GF-D8 (cell line): ENCODE measurements at regions not wholly inside any gene's neighbourhood (a gene's known extent, or its start where the extent isn't known, plus 50 kb on each side); places are given as distances from the start of the nearest gene placed in this dataset.

ENCODE experiments used
- DNase-seq: peaks from one replicate; lab custom pipeline; 2025; lab: John Stamatoyannopoulos, UW

DNA sequence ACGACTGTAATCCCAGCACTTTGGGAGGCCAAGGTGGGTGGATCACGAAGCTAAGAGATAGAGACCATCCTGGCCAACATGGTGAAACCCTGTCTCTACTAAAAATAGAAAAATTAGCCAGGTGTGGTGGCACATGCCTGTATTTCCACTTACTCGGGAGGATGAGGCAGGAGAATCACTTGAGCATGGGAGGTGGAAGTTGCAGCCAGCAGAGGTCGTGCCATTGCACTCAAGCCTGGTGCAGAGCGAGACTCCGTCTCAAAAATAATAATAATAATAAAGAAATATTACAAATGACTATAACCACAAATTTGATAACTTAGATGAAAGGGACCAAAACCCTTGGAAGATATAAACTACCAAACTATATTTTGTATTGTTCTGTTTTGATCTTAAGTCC lies 226.3 kb upstream of the GULP1 start:
- no peak for DNase-seq

DNA sequence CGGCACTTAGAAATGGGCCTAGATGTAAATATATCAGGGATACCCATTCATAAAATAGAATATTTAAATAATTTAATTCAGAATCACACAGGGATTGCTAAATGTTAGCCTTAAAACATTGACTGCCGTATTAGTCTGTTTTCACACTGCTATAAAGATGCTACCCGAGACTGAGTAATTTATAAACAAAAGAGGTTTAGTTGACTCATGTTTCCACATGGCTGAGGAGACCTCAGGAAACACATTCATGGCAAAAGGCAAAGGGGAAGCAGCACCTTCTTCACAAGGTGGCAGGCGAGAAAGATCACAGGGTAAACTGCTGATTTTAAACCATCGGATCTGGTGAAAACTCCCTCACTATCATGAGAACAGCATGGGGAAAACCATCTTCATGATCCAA lies 223.6 kb upstream of the GULP1 start:
- no peak for DNase-seq

DNA sequence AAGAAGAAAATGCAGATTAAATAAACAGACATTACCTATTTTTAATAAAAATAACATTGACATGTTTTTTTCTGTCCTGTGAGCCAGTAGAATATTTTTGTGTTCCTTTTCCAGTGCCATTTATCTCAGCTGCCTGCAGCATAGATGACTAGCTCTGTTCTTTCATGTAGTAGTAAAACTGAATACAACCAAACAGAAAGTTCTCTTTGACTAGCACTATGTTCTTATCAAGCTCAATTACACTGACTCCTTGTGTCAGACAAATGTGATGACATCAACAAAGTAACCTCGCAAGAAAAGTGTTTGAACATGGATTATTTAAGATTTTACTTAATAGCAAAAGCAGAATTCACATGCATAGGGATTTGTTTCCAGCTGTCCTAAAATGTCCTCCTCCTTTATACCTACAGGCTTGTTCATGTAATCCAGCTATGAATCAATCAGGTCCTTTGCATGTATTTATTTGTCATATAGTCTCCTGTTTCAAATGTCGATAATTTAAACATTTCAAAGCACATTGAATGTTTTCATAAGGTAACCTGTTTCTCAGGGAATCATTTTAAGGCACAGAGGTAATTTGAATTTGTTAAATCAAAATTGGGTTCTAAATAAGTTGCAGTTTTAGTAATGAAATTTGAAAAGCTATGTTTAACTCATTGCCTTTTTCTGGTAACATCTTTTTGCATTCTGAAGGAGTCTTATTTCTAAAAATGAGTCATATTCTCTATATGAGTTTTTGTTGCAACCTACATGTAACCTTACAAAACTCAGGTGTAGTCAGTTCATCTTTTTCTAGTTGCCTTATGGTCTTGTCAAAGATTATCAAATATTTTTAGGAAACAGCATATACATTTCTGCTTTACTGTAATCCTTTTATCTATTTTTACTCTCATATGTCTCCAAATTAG lies 215.3 kb upstream of the GULP1 start:
- DNase-seq, result no peak

DNA sequence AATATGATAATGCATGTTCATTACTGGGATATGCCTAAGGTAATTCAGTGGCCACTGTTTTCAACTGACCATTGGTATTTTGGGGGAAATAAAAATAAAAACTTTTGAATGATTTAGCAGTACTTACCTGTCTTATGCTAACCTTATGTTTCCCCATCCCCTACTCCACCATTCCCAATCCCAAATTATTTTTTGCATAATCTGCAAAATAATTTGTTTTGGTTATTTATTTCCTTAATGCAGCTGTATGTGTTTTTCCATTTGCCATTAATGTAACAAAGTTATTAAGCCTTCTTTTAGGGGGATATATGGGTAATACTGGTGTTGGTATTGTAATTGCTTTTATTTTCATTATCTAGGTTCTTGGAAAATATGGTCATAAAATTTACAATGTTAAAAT lies 213.9 kb upstream of the GULP1 start:
- no peak for DNase-seq

DNA sequence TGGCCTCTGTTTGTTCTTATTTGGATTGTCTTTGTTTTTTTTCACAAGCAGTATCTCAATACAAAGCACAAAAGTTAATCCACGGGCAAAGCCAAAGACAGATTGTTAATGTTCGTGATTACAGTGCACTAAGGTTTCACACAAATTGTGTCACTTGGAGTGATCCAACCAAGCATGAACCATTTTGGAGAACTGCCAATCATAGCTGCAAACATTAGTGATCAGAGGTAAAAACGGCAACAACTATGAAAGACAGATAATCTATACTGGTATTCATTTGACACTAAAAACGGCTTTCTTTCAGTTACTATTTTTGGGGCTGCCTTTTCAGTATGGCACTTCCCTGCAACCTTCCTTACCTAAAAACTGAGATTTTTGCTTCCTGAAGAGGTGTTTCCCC lies 213.1 kb upstream of the GULP1 start:
- no peak for DNase-seq

DNA sequence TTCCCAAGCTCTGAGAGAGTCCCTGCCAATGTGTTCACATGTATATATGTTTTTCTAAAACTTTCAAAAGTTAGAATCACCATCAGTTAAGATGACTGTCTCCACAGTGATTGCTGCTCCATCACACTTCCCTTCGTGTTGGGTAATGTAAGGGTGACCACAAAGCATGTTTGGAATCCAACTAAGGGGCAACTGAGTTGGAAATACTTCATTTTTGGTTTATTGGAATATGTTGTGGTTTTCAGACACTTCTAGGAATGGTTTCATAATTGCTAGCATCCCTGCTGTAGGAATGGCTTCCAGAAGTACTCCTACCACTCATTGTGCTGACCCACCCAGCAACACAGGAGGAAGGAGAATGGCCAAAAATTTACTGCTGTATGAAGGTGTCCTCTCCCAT lies 212.5 kb upstream of the GULP1 start:
- no peak for DNase-seq

DNA sequence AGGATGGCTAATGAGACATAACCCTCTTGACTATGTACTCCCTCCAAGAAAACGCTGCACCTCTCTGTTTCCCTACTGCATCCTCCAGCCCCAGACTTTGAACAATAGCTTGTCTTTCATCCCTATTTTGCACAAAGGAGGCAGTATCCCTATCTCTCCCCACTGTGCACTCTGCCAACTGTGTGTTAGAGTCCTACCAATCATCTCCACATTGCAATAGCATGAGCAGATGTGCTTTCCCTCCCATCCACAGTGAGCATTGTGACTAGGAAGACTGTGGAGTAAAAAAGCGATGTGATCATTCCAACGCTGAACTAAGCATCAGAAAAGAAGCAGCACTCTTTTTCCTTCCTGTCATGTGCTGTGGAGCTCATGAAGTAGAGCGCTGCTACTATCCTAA lies 206.3 kb upstream of the GULP1 start:
- no peak for DNase-seq

DNA sequence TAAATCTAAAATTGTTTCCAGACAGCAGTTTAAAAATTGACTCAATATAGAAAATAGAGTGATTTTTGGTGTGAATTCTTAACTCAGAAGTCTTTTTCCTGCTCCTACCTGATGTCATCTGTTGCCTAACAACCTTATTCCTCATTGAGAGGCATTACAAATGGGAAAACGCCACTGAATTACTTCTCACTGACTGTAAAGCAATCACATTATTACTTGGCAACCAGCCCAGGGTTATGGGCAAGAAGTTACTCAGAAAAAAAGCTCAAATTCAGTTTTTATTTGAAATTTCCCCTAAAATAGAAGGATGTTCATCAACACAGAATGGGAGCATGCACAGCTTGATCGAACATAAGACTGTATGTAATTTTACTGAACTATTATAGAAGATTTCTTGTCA lies 201.8 kb upstream of the GULP1 start:
- DNase-seq, result no peak

DNA sequence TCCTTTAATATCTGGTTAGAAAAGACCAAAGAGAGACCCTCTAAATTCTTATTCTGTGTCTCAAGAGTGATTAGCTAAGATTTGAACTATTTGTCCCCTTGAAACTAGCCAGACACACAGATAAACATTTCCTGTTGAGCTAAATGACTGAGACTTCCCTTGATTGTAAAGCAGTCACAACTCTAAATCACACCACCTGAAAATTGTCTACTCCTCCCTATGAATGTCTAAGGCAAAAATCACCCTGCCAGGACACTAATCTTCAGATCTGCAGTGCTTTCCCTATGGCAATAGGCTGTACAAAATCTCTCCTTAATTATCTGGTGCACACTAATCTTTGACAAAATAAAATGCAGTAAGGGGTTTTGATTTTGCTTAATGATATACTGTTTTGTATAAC lies 200.5 kb upstream of the GULP1 start:
- no peak for DNase-seq

DNA sequence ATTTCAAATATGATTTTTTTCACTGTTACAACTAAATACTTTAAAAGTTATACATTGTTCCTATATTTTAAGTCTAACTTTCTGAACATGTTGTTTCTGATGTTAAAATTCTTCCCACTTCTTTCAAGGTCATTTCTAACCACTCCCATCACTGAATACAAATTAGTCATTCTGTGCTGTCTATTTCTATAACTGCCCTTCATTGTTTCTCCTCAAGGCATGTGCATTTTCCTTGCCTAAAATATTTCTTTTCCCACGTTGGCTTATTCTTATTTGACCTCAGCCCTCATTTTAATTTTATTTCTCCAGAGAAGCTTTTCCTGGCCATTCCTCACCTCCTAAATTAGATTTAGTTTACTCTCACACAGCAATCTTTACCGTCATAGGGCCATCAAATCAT lies 198.9 kb upstream of the GULP1 start:
- no peak for DNase-seq

DNA sequence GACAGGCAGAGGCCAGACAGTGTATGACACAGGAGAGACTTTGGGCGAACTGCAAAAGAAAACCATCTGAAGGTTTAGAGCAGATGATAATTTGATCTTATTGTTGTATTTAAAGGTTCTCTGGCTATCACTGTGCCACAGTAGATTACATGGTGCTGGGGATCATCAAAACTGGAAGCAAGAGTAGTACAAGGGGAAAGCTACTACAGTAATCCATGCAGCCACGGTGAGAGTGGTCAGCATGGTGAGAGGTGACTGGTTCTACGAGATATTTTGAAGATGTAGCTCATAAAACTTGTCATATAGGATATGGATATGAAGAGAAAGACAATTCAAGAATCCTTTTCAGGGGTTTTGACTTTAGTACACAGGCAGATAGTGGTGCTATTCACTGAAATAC lies 194.8 kb upstream of the GULP1 start:
- no peak for DNase-seq

DNA sequence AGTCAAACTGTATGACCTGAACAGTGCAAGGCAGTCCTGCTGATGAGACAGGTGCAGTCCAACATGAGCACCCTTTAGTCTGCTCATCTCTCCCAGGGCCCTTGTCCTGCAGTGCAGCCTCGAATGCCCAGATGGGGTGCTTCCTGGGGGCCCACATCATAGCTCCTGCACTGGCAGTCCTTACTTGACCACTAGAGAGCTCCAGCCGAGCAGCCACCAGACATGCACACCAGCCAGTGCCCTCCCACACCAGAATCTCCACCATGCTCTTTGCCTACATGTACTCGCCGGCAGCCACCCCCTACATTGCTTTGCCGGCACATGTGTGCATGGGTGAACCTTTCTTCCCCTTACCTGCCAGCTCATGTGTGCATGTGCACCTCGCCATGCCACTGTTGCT lies 188.8 kb upstream of the GULP1 start:
- no peak for DNase-seq

DNA sequence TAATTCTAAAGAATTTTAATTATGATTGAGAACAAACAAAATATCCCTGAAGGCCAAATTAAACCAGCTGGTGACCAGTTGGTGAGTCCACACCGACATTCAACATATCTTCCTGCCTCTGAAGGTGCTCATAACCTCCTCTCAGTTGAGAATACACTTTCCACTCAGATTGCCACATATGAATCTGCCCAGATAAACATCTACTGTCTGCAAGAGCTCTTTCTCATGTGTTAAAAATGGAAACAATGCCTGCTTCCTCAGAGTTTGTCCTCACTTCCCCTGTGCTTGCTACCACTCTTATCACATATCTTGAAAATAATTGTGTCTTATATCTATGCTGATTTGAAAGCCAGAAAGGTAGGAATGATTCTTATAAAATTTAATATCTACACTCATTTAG lies 177.7 kb upstream of the GULP1 start:
- DNase-seq, result peak; percentile 5

DNA sequence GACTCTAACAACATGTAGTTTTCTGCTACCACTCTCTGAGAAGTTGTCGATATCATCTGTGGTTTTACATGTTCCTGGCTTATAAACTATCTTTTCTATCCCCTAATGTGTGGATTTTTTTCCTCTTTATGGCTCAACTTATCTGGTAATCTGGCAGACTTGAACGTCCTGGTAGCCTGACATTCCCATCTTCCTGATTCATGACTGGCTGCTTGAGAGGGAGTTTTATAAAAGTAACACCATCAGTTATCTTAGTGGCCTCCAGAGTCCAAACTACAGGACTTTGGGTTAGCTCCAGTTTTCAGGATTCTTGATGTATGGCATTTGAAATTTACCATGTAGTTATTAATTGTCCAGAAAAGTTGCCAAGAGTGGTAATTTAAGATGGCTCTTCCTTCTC lies 174.0 kb upstream of the GULP1 start:
- DNase-seq, result no peak

DNA sequence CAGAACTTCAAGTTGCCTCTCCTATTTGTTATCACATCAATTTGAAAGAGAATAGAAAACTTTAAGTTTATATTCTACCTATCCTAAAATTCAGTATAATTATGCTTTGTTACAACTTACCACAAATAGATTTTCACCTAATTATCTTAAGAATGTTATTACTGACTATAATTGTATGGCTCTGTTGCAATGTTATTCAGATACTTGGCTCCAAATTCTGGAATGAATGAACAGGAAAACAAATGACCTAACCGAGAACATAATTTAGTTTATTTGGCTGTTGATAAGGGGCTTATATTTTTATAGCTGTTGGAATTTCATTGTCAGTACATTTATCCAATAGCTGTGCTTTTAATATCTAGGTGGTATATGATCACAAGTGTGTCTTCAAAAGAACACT lies 173.2 kb upstream of the GULP1 start:
- DNase-seq, result no peak

DNA sequence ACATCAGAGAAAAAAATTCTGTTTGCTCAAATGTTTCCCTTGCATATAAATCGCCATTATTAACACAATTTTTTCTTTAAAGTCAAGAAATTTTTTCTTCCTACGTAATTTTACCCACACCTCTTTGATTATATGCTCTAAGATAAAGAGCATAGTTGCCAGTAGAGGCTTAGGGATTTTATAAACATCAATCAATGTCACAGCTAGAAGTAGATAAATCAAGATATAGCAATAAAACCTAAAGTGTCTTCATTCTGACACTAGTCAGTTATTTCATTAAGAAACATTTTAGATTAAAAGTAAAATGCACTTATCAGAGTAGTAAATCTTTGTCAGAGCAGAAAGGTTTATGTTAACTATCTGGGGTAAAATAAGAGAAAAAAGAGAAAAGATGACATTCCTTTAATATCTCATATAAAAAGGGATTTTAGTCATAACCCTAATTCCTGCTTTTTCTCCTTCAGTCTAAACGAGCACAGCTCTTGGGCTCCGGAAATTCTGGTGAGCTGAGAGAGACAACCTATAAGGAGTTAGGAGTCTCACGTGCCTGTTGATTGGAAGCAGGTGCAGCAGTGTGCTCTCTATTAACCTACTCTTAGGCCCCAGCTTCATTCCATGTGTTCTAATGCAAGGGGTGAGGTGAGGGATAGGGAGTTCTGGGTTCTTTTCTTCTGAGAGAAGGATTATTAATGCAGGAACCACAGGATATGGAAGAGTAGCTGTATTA lies 172.4 kb upstream of the GULP1 start:
- no peak for DNase-seq

DNA sequence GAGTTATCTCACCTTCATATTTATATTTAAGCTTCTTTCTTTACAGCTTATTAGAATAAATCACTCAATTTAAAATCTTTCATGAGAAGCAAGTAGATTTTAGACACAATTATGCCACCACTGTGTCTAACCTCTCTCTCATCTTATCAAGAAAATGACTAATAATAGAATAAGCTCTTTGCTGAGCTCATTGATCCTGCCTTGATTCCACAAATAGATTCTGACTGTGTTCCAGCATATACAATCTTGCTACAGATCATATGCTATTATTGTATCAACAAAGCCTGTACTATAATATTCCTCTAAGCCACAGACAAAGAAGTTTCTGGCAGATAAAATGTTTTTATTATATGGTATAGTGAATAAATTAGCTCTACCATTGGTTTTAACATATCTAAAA lies 168.7 kb upstream of the GULP1 start:
- DNase-seq, result no peak

DNA sequence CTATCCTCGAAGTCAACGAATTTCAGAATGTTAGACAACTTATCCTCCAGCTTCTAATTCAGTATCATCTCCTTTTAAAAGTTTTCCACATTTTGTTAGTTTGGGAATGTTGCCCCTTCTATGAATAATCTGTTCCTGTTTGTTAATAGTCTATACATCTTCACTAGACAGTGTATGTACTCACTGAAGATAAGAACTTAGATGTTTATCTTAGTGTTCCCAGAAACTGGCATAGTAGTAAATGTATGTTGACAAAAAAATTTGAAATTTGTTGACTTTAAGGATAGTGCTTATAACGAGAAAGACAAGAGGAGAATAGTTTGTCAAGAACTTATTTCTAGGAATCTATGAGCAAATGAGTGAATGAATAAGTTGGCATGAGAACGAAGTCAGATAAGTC lies 162.0 kb upstream of the GULP1 start:
- DNase-seq, result no peak

DNA sequence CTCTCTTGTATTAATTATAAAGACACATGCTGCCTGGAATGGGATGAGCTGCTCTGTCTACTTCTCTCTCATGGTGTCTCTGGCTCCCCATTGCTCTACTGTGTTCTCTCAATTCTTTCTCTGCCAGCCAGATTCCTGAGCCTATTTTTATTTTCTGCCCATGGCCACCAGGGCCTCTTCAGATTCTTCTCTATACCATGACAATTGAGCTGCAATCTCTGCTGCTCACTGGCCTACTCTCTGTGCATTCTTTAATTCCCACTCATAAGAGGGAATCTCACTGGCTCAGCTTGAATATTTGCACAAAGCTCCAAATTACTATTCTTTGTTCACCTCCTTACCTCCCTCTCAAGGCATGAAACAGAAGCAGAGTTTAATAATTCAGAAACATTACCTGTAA lies 161.4 kb upstream of the GULP1 start:
- no peak for DNase-seq

DNA sequence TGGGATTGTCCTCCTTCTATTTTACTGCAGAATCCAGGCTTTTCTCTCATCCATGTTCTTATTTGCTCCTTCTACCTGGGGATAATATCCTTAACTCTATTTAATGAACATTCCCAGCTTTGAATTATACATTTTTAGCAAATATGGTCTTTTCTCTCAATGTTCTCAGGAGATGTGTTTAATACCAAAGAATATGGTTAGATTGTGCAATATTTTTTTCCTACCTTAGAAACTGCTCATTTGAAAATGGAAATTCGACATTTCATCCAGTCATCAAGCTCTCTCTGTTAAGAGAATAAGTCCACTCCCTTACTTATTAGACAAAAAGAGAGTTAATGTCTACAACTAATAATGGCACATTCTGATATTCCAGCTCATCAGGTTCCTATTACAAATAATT lies 160.4 kb upstream of the GULP1 start:
- no peak for DNase-seq

DNA sequence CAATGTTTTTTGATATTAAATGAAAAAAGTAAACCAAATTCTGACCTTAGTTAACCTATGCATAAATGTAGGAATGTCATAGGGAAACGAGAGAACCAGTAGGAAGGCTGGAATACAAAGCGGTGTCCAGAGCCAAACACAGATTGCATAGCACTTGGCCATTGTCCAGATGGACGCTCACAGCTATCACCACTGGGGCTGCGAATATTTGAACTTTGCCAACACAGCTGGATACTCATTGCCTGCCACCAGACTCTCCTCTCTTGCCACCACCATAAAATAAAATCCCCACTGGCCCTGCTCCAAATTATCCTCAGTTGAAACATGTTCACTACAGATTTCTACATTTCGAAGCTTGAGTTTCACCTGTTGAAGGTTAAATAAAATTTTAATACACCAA lies 159.3 kb upstream of the GULP1 start:
- DNase-seq, result no peak

DNA sequence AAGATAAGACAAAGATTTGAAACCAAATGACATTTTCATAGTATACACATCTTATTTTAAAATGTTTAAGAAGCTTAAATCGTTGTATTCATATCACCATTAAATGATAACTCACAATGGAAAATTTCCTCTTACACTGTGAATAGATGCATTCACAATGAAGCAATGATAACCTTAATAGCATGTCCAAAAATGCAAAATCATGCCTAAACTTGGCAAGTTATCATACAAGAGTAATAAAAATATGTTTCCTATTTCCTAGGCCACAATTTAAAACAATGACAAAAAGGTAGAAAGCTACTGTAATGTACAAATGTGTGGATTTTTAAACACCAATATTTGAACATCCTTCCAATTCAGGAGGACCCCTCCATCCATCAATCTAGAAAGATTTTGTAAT lies 157.4 kb upstream of the GULP1 start:
- no peak for DNase-seq

DNA sequence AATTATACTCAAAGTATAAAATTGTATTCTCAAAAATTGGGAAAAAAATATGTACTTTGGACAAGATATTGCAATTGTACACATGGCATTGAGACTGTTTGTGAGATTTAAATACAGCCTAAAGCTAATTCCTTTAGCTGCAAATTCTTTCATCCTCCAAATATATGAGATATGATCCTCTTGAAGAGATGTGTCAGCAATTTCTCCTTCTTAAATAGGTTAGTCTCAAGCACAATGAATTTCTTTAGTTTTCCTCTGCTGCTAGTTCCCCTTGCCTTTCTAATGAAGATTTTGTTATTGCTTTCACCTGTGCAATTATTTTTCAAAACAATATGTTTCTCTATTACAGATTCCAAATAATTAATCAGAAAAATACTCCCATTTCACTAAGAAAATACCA lies 153.4 kb upstream of the GULP1 start:
- DNase-seq, result no peak

DNA sequence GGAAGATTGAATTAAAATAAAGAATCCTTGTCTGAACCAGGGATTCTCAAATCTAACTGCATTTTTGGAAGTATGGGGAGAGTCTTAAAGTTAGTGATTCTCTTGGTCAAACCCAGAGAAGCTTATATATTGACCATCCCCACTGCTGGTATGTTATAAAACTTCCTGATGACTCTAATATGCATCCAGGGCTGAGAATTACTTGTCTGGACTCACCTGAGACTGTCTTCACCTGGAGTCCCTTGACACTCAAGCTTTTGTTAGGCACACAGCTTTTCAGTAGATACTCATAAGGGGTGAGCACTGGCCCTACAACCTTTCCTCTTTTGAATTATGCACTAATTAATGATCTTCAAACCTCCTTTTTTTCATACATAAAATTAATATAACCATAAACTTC lies 149.6 kb upstream of the GULP1 start:
- DNase-seq, result no peak
